Lower leg skin (tissue), 4 donors: ENCODE measurements at regions not wholly inside any gene's neighbourhood (a gene's known extent, or its start where the extent isn't known, plus 50 kb on each side); places are given as distances from the start of the nearest gene placed in this dataset.

Source experiments
- DNase-seq, 2 donors: peaks; one replicate each; pipeline ENCODE4 v3.0.0-alpha.2; 2019; ENCODE audit warnings: low spot score in 2 of 2
- H3K4me3 ChIP-seq: fragments of 200-600 bp; sonication (generic); 2 replicates; pipeline ENCODE4 v1.5.1; 2017; ENCODE audit warnings: mild to moderate bottlenecking, low read depth; ENCODE audit not compliant: poor library complexity, severe bottlenecking
- CTCF ChIP-seq, 3 donors: fragments of 450-650 bp; IDR thresholded peaks; one replicate each; pipeline ENCODE4 v1.5.1; 2016; ENCODE audit warnings: antibody characterized with exemption in 3 of 3, mild to moderate bottlenecking in 3 of 3, moderate library complexity in 2 of 3
- POLR2A ChIP-seq, 2 donors: fragments of 450-650 bp; IDR thresholded peaks; one replicate each; pipeline ENCODE4 v1.6.1; 2016 to 2017; ENCODE audit warnings: antibody characterized with exemption in 2 of 2, mild to moderate bottlenecking in 1 of 2, moderate library complexity in 1 of 2
- WGBS, 2 donors: methylation state at CpG; one replicate each; pipeline ENCODE4 v1.1.5; 2018; 5-methylcytosine and 5-hydroxymethylcytosine counted together
- intact Hi-C: fragments of 100-400 bp; cut with DNase I; formaldehyde crosslinking; loops from one replicate; pipeline ENCODE4 v1.15.0; 2023; ENCODE audit warnings: low total_unique reads

- TF ChIP-seq CTCF (IDR thresholded peaks at IDR 0.05): no peak
- TF ChIP-seq POLR2A (IDR thresholded peaks at IDR 0.05): no peak
- whole genome bisulfite sequencing, 2 donors: 79 to 88% methylated on average over 2 of the region's 2 CpGs
- intact Hi-C loops: no loop called here
- DNase-seq: no peak
- H3K4me3 ChIP-seq: no peak overlapping the region
Measured at GRCh38 chr2:226637383-226637782, 162.2 kb downstream of the IRS1 start.

GRCh38 chr2:226636586-226636985 is 163.0 kb downstream of the IRS1 start:
- intact Hi-C loops: no loop called here
- no peak for TF ChIP-seq POLR2A (IDR thresholded peaks at IDR 0.05)
- no peak for TF ChIP-seq CTCF (IDR thresholded peaks at IDR 0.05)
- H3K4me3 ChIP-seq: no peak overlapping the region
- DNase-seq: no peak
- 95 to 96% methylated on average over 2 of the region's 2 CpGs for WGBS, 2 donors

GRCh38 chr2:226634943-226635604 is 164.5 kb downstream of the IRS1 start:
- H3K4me3 ChIP-seq: no peak overlapping the region
- intact Hi-C loops: loop anchor here (5.0 kb wide), 1 partner anchor 1888 kb away; no protein-coding TSS in a partner anchor
- no peak for DNase-seq
- TF ChIP-seq POLR2A (IDR thresholded peaks at IDR 0.05) (no peak), CTCF (IDR thresholded peaks at IDR 0.05) (no peak)
- WGBS, 2 donors: 88 to 89% methylated on average over 4 of the region's 4 CpGs

GRCh38 chr2:226631671-226632070 is 167.9 kb downstream of the IRS1 start:
- no peak for DNase-seq
- WGBS, 2 donors: 42 to 50% methylated on average over 6 of the region's 6 CpGs
- TF ChIP-seq POLR2A (IDR thresholded peaks at IDR 0.05): no peak
- no peak for TF ChIP-seq CTCF (IDR thresholded peaks at IDR 0.05)
- intact Hi-C loops: loop anchor here (5.0 kb wide), 1 partner anchor 1884 kb away; no protein-coding TSS in a partner anchor
- H3K4me3 ChIP-seq: no peak overlapping the region

- TF ChIP-seq CTCF (IDR thresholded peaks at IDR 0.05) (no peak), POLR2A (IDR thresholded peaks at IDR 0.05) (no peak)
- no peak for DNase-seq
- WGBS, 2 donors: 92 to 94% methylated on average over 3 of the region's 3 CpGs
- H3K4me3 ChIP-seq: no peak overlapping the region
- intact Hi-C loops: loop anchor here (5.0 kb wide), 1 partner anchor 1884 kb away; no protein-coding TSS in a partner anchor
Measured at GRCh38 chr2:226631187-226631586, 168.4 kb downstream of the IRS1 start.

GRCh38 chr2:226625946-226626345 is 173.7 kb downstream of the IRS1 start:
- no peak overlapping the region for H3K4me3 ChIP-seq
- 76 to 83% methylated on average over 2 of the region's 2 CpGs for WGBS, 2 donors
- DNase-seq: no peak
- no peak for TF ChIP-seq POLR2A (IDR thresholded peaks at IDR 0.05)
- no peak for TF ChIP-seq CTCF (IDR thresholded peaks at IDR 0.05)
- intact Hi-C loops: no loop called here
